GM23248 (cell line): ENCODE measurements at regions not wholly inside any gene's neighbourhood (a gene's known extent, or its start where the extent isn't known, plus 50 kb on each side); places are given as distances from the start of the nearest gene placed in this dataset.

ENCODE experiments used
- EZH2 ChIP-seq: fragments of 200-600 bp; sonication (generic); IDR thresholded peaks from 2 replicates; pipeline ENCODE4 v1.6.1; 2018; ENCODE audit warnings: antibody characterized with exemption, mild to moderate bottlenecking; ENCODE audit not compliant: insufficient read depth, poor library complexity, severe bottlenecking
- EZH2phosphoT487 ChIP-seq: fragments of 200-600 bp; sonication (generic); IDR thresholded peaks from 2 replicates; pipeline ENCODE4 v1.6.1; 2018; ENCODE audit warnings: antibody characterized with exemption, moderate library complexity, mild to moderate bottlenecking, low read depth; ENCODE audit not compliant: insufficient read depth

DNA sequence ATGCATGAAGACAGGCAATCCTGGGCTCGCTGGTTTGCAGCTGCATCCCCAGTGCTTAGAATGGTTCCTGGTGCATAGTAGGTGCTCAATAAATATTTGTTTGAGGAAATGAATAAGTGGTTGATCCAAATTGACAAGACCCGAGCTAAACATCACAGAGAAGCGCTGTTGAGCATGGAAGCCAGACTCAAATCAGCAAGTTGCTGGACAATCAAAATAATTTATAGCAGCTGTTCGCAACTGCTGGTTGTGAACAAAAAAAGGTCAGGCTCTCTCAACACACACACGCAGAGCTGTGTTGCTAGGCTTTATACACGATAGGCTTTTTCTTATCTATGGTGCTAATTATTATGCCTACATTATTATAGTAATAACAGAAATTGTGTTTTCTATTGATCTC is 190.2 kb downstream of the TBX5 start:
- TF ChIP-seq EZH2 (no peak), EZH2phosphoT487 (no peak)
